Bone marrow (tissue), 2 donors: ENCODE measurements at regions not wholly inside any gene's neighbourhood (a gene's known extent, or its start where the extent isn't known, plus 50 kb on each side); places are given as distances from the start of the nearest gene placed in this dataset.

Source experiments
- DNase-seq, 2 donors: peaks; one replicate each; lab custom pipeline; 2025; lab: John Stamatoyannopoulos, UW

DNA sequence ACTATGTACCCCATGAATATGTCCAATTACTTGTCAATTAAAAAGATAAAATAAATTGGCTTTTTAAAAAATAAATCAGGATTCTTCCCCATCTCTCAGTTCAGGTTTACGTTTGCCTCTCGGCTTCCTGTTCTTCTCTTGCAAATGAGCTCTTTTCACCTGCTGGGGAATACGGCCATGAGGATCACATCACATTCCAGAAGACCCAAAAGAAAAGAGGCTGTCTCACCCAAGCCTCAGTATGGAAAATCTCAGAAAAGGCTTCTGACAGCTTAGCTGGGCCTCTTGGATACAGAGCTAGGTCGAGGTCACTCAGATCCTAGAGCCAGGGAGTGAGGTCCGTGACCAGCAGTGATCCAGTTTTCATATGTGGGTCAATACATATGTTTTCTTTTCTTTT lies 171.2 kb upstream of the SDK2 start:
- no peak for DNase-seq

DNA sequence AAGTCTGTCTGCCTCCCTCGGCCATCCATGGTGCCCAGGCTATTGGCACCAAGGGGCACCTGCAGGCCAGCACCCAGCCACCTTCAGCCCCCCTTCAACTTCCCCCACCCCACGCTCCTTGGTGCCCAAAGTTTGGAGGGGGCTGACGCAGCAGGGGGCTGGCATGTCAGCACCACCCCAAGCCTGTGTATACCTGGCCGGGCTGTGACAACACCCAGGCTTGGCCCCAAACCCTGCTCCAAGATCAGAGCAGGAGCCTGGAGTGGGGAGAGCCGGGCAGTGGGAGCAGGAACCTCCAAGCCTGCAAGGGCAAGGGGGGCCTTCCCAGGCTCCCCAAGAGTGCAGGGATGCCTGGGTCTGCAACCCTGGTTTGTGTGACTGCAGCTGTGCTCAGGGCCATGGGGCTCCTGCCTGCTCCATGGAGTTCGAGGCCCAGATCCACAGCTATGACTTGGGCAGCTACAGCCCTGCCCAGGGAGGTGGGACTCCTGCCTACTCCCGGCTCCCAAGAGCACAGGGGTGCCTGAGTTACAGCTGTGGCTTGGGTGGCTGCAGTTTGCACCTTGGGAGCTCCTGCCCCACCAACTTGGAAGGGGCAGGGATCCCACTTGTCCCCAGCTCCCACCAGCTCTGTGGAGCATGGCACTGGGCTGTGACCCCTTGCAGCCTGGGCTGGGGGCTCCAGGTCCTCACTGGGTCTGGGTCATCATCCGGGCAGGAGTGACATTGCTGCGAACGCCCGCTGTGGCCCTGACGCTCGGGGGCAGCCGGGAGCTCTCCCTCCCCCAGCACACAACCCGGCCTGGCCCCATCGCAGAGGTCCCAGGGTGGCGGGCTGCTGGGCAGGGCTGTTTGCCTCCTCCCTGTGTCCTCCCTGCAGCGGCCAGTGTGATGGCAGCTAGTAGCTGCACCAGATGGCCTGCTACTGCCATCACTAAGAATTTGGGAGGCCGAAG lies 175.5 kb upstream of the SDK2 start:
- no peak for DNase-seq

DNA sequence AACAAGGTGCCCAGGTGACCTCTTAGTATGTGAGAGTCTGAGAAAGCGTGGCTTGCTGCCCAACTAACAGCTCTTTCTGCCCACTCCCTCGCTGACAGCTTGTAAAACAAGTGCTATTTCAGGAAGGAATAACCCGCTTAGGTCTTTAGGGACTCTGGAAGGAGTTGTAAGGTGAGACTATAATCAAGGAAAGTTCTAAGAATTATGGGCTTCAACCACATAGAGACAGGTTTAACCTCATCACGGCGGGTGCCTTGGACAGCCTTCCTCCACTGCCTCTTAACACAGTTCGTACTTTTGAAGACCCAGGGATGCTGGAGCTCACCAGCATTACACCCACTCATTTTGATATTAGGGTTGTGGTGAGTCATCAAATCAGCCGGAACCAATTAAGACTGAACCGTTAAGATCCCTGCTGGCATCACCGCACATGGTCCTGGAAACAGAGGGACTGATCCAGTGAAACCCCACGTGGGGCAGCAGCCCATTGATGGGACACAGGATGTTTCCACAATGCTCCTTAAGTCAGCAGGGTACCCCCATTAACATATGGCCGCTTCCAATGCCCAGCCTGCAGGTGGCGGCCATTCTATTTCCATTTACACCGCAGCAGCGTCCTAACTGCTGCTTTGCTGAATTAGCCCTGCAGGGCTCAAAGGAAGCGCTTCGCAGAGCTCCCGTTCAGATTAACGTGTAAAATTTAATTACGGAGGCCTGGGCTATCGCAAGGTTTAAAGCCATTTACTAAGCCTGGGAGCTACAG lies 176.6 kb upstream of the SDK2 start:
- DNase-seq = no peak

DNA sequence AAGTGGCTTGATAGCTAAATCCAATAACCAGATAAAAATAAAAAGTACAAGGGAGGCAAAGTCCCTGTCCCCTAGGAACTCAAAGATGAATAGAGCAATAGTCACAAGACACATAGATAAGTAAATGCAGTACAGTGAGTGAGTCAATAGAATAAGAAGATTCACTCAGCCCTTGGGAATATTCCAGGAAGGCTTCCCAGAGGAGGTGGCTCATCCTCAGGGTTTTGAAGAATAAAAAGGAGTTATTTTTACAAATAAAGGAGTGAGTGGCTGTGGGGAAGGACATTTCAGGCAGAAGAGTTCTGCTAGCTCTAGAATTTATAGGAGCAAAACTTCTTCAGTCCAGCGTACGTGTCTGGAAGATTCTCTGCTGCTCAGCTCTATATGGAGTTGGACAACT lies 177.4 kb upstream of the SDK2 start:
- no peak for DNase-seq

DNA sequence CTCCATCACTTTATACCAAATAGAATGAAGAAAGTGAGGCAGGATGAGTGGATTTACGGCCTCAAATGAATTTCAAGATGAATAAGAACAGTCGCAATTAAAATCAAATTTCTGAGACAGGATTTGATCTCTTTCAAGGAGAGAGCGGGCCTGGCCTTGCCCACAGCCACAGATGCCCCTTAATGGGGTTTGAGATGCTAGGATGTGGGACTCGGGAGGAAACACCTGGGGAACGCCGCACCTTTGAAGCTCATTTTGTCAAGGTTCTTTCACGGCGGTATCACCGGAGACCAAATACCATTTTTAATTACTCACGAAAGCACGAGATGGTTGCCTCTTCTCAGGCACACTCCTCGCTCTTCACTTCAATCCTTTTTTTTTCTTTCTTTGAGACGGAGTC lies 178.1 kb upstream of the SDK2 start:
- DNase-seq = no peak

DNA sequence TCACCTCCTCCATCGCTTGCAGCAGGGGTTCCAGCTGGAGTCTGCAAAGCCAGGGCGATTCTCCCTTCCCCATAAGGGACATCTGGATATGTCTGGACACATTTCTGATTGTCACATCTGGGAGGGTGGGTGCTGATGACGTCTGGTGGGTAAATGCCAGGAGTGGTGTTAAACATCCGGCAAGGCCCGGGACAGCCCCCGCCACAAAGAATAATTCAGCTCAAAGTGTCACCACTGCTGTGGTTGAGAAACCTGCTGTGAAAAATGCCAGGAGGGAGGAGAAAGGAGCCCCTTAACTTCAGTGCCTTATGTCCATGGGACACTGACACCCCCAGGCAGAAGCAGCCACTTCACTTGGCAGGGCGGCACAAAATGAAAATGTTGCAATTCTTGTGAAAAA lies 179.4 kb upstream of the SDK2 start:
- DNase-seq = no peak

DNA sequence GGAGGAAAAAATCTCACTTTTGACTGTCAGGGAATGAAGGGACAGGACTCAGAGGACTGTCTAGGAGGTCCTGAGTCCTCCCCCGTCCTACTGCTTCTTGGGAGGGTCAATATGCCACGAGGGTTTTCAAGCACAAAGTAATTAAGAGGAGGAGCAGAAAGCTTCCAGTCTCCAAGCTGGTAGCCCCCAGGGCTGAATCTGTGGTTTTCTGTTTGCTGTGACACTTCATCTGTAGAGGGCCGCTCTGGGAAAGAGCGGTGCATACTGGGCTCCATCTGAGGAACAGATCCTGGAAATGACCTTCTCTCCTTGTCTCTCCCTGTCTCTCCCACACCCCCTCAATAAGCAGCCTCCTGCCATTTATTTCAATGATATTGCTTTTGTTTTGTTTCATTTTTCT lies 180.1 kb upstream of the SDK2 start:
- no peak for DNase-seq

DNA sequence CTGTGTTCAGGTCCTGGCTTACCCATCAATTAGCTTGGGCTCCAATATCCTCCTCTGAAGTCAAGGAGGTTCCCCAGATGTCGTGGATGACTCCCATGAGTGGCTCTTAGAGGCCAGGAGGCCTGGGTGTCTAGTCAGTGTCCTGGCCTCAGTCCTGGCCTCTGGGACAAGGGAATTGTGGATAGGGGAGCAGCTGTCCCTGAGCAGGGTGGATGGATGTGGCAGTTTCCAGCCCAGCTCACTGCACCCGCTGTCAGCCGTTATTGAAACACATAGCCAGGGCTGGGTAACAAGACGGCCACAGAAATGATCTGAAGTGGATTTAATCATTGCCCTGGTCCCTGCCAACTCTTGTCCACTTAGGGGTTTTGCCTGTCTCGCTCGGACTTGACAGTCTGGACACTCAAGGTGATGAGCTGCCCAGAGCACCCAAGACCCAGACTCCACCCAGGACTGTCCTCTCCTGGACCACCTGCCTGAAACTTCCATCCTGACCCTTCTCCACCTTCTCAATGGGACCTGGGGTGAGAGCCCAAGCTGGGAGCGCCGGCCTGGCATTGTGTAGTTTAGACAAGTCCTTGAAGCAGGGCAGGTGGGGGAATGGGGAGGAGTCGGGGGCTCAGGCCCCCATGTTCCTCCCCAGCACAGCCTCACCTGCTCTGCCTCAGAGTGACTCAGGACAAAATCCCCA lies 182.1 kb upstream of the SDK2 start:
- no peak for DNase-seq

DNA sequence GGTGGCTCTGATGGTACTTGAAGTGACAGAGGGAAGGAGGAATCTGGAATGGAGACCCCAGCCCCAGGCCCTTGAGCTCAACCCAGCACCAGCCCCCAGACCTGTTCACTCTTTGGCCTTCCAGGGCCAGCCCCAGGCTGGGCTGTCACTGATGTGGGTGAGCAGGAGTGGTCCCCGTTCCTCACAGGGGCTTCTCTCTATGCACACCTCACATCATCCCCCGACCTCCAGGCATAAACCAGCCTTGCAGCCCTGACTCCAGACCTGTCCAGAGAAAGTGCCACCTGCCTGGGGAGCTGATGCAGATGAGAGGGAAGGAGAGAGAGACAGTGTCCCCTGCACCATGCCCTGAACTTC lies 182.6 kb upstream of the SDK2 start:
- no peak for DNase-seq

DNA sequence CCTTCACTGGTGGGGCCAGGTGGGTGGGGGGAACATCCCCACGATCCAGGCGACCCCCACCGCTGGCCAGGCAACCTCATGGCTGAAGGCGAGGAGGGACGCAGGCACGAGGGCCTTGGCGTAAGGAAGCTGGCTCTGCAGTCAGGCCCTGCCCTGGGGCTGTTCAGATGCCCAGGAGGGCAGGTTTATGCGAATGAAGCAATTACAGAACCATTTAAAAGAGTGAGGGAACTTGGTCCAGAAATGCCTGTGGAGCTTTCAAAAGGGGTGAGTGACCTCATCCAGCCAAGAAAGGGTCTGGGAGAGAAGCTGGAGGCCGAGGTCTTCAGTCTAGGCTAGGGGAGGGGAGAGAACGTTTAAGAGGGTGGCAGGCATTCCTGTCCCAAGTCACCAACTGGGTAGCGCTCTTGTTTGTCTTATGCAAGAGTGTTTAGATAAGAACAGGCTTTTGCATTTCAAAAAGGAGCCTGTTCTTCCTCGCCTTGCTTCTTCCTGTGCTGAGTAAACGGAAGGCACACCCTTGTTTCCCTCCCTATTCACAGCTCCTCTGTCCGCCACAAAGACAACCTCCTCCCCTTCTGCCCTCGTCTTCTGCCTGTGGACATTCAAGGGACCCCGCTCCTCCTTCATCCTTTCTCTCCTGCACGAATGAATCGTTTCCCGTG lies 183.5 kb upstream of the SDK2 start:
- no peak for DNase-seq

DNA sequence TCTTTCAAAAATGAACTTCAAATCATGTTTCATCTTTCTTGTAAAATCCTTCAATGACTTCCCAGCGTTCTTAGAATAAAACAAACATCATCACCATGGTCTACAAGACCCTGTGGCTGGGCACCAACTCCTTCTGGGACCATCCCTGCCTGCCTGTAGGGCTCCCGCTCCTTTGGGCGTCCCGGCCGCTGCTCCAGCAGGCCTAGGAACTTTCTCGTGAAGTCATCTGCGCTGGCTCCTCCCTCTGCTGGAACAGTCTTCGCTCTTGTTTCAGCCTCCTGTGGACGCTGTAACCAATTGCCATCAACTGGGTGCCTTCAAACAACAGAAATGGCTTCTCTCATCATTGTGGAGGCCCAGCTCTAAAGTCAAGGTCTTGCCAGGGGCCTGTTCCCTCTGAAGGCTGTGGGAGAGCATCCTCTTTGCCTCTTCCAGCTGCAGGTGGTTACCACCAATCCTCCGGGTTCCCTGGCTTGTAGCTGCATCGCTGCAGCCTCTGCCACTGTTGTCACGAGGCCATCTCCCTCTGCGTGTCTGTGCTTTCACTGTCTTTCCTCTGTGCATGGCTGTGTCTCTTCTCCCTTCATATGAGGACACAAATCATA lies 185.5 kb upstream of the SDK2 start:
- DNase-seq = no peak

DNA sequence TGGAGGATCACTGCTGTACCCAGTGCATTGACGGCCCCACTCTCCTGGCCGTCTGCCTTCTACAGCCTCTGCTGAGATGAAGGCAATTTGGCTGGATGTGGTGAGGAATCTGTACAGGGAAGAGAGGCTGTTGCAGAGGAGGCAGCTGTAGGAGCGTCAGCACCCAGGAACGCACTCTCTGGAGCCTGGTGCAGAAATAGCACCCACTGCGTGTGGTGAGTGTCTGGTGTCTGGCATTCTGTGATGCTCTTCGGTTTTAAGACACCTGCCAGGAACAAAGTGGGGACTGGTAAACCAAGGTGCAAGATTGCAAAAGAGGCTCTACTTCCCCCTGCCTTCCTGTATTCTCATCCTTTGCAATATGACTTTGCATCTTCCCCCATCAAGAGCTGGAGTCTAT lies 187.5 kb upstream of the SDK2 start:
- DNase-seq = no peak

DNA sequence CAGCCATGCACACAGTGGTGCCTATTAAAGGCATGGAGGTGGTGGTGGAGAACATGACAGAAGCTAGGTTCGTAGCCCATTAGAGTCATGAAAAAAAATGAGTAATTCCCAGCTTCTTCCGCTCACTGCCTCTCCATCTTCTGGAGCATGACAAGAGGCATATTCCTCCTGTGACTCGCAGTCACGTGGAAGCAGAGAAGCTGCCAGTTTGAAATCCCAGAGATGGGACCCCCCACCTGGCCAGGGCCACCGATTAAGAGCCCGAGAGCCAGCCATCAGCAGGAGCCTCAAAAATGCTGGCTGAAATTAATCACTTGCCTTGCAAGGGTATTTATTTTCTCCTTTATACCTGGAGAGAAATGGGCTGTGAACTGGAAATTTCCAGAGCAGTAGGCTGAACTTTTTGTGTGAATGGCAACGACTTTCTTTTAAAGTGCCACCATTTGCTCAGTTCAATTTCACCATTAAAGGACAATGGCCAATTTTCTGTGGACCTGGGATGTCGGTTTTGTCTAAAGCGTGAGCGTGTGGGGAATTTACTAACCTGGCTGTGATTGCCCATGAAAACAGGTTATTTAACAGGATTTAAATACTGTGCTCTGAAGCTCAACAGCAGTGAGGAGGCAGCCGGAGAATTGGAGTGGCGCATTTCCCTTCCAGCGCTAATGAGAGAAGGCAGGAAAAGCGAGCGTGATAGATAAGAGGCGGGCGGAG lies 189.7 kb upstream of the SDK2 start:
- no peak for DNase-seq

DNA sequence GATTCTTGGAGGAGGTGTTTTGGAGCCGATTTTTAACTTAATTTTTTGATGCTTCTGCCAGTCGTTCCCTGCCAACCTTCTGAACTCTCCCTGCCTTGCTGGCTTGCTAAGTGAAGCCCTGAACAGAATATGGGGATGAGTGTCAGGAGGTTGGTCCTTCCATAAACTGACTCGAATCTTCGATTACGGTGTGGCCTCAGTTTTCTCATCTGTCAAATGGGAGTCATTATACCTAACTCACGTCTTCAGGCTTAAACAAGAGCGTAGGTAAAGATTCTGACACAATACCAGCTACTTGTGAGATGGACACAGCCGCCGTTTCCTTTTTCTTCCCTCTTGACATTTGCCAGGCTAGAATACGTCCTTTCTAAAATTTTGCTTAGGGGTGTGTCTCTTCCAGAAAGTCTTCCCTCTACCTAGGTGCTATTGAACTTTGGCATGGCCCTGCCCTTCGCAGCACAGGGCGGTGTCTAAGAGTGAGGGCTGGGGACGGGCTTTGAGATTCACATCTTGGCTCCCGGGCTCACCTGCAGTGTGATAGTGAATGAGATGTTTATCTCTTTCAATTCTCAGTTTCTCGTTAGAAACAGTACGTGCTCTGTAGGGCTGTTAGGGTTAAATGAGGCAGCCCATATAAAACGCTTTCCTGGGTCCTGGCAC lies 190.6 kb upstream of the SDK2 start:
- DNase-seq = no peak

DNA sequence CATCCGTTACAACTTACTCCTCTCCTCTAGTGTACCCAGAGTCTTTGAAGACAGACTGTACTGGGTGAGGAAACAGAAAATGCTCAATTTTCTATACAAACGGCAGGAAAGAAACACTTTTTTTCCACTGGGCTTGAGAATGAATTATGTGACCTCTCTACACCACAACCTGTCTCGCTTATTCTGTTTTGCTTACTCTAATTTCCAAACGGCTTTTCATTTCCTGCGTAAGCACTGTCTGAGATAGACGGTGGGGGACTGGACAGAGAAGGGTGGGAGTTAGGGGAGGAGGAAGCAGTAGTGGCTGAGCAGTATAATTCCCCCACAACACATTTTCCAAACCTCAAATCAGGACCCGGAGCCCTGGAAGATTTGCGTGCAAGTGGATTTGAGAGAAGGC lies 191.4 kb upstream of the SDK2 start:
- no peak for DNase-seq

DNA sequence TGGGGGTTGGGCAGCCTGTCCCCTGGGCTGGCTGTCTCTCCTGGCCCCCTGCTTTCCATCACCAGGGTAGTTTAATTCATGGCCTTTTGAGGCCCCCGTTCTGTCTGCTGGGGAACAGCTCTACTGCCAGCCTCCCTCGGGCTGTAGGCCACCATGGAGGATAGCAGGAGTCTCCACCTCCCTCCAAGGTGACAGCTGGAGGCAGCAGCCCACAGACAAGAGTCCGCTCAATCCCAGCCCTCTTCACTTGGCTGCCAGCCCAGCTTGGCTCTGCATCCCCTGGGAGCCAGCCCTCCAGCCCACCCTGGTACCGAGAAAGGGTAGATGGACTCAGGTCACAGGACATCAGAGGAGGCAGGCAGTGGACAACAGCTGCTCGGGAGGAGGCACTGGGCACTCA lies 194.6 kb upstream of the SDK2 start:
- DNase-seq = no peak

DNA sequence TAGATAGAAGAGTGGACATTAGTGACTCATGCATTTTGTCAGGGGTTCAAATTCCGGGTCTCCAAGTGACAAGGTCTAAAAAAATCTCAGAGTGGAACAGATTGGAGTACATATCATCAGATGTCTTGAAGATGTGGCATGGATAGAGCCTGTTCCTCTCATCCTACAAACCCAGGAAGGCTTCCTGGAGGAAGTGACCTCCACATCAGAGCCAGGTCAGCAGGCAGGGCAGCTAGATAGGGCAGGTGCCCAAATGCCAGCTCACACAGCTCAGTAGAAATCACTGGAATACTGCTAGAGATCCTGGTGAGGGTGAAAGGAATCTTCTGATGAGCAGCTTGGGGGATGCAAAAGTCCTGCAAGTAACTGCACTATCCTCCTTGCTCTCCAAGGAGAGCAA lies 196.6 kb upstream of the SDK2 start:
- no peak for DNase-seq

DNA sequence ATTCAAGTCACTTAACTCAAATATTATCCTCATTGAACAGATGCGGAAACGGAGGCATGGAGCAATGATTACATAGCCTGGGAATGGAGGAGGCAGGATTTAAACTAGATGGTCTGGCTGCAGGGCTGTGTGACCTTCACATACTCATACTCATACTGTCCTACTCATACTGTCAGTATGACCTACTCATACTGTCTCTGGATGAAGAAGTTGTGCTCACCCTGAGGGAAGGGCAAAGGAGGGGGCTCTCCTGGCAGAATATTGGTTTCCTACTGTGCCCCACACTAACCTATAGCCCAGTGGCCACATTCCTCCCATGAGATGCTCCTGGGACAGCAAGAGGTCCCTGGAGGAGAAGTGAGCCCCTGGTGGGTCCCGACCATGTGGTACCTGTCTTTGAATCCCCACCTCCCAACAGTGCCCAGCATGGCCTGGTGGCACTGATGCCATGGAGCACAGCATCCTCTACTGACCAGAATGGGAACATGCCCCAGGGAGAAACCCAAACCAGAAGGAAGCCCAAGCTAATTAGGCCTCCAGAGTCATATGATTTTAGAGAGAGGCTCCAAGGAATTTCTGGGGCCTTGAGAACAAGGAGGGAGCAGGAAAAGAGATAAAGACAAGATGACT lies 197.3 kb upstream of the SDK2 start:
- DNase-seq = no peak

DNA sequence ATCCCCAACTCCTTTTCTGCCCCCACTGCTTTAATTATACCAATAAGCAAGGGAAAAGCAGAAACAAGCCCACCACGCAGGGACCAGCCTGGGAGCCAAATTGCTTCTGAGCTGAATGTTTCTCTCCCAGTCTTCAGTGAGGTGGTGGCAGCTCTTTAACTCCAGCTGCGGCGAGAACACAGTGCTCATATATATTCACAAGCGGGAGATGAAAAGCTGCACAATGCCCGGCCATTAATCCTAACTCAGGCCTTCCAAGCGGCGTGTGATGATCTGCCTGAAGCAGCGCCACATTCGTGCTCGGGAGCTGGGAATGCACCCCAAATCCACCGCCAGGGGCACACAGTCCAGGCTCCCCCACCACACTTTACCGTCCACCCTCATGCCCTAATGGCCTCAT lies 203.7 kb upstream of the SDK2 start:
- no peak for DNase-seq

DNA sequence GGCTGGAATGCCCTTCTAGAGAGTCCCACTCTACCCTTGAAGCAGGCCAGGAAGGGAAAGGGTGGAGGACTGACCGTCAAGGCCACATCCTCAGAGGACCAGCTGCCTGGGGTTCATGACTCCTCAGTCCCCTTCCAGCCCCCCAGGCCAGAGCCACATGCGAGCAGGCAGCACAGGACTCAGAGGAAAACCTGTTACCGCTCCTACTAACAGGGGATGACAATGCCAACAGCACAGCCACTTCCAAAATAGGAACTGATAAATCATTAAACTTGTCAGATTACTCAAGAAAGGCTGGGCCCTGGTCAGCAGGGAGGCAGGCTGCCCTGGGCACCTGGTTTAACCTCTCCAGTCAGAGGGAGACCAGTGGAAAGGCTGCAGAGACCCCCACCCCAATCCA lies 206.2 kb upstream of the SDK2 start:
- no peak for DNase-seq
